WTC11 (cell line): ENCODE measurements at regions not wholly inside any gene's neighbourhood (a gene's known extent, or its start where the extent isn't known, plus 50 kb on each side); places are given as distances from the start of the nearest gene placed in this dataset.

Source experiments
- ATAC-seq: fragments of 200-7000 bp; cut with Tn5 transposase; 2 replicates; pipeline ENCODE4 v1.10.0; 2021; ENCODE audit warnings: mild to moderate bottlenecking, moderate library complexity
- CTCF ChIA-PET: fragments of 300-600 bp; sonication (Branson Sonifier 250); formaldehyde crosslinking; loops from one replicate; lab custom pipeline; 2021; ENCODE audit warnings: antibody characterized with exemption; lab: Charles Lee
- POLR2A ChIA-PET: fragments of 350-600 bp; sonication (Branson Sonifier 250); formaldehyde crosslinking; loops from one replicate; lab custom pipeline; 2021; ENCODE audit warnings: antibody characterized with exemption; lab: Charles Lee
- DNase-seq: peaks from one replicate; pipeline ENCODE4 v3.0.0; 2021; ENCODE audit warnings: low spot score
- H3K27ac Mint-ChIP-seq: 2 replicates; pipeline ENCODE4 v1.8.0; 2021; ENCODE audit warnings: mixed read lengths
- H3K27me3 Mint-ChIP-seq: 2 replicates; pipeline ENCODE4 v1.8.0; 2021; ENCODE audit warnings: low read depth, mild to moderate bottlenecking, moderate library complexity, mixed read lengths
- H3K36me3 Mint-ChIP-seq: 2 replicates; pipeline ENCODE4 v1.8.0; 2021; ENCODE audit warnings: mixed read lengths
- H3K4me1 Mint-ChIP-seq: 2 replicates; pipeline ENCODE4 v1.8.0; 2022; ENCODE audit warnings: mixed read lengths
- H3K4me3 Mint-ChIP-seq: 2 replicates; pipeline ENCODE4 v1.8.0; 2021; ENCODE audit warnings: mild to moderate bottlenecking, moderate library complexity, mixed read lengths
- H3K9me3 Mint-ChIP-seq: 2 replicates; pipeline ENCODE4 v1.8.0; 2021; ENCODE audit warnings: mixed read lengths
- ATF1 ChIP-seq: sonication (generic); formaldehyde crosslinking; IDR thresholded peaks from 2 replicates; pipeline ENCODE4 v1.8.1; 2023; ENCODE audit warnings: mild to moderate bottlenecking, moderate library complexity, missing genetic modification reagents
- CREM ChIP-seq: sonication (generic); formaldehyde crosslinking; IDR thresholded peaks from 2 replicates; pipeline ENCODE4 v1.8.1; 2022; ENCODE audit warnings: mild to moderate bottlenecking, missing genetic modification reagents, moderate library complexity
- CTCF ChIP-seq: fragments of 200-600 bp; IDR thresholded peaks from 2 replicates; pipeline ENCODE4 v1.8.0; 2022; ENCODE audit warnings: antibody characterized with exemption
- ETV6 ChIP-seq: sonication (generic); formaldehyde crosslinking; IDR thresholded peaks from 2 replicates; pipeline ENCODE4 v1.8.1; 2022; ENCODE audit warnings: mild to moderate bottlenecking, missing genetic modification reagents
- GTF2I ChIP-seq: fragments of 250-450 bp; sonication (Bioruptor Pico); conservative IDR thresholded peaks from 2 replicates; pipeline ENCODE4 v1.4.0; 2021; ENCODE audit warnings: mild to moderate bottlenecking
- HMGA2 ChIP-seq: fragments of 250-450 bp; sonication (Bioruptor Pico); IDR thresholded peaks from 2 replicates; pipeline ENCODE4 v1.4.0; 2021; ENCODE audit warnings: mild to moderate bottlenecking, moderate library complexity
- JUN ChIP-seq: sonication (generic); formaldehyde crosslinking; IDR thresholded peaks from 2 replicates; pipeline ENCODE4 v1.8.0; 2023; ENCODE audit warnings: mild to moderate bottlenecking, missing genetic modification reagents
- MLX ChIP-seq: sonication (generic); formaldehyde crosslinking; IDR thresholded peaks from 2 replicates; pipeline ENCODE4 v1.8.1; 2023; ENCODE audit warnings: mild to moderate bottlenecking, missing genetic modification reagents, moderate library complexity
- MYBL2 ChIP-seq: sonication (generic); formaldehyde crosslinking; IDR thresholded peaks from 2 replicates; pipeline ENCODE4 v1.8.1; 2023; ENCODE audit warnings: mild to moderate bottlenecking, moderate library complexity, missing genetic modification reagents
- NFYB ChIP-seq: sonication (generic); formaldehyde crosslinking; conservative IDR thresholded peaks from 2 replicates; pipeline ENCODE4 v1.8.0; 2022; ENCODE audit warnings: low read depth, missing genetic modification reagents
- NR2C2 ChIP-seq: sonication (generic); formaldehyde crosslinking; IDR thresholded peaks from 2 replicates; pipeline ENCODE4 v1.8.0; 2022; ENCODE audit warnings: mild to moderate bottlenecking, missing genetic modification reagents
- PREB ChIP-seq: sonication (generic); formaldehyde crosslinking; IDR thresholded peaks from 2 replicates; pipeline ENCODE4 v1.8.1; 2022; ENCODE audit warnings: mild to moderate bottlenecking, missing genetic modification reagents, moderate library complexity, borderline replicate concordance
- TP53 ChIP-seq: sonication (generic); formaldehyde crosslinking; IDR thresholded peaks from 2 replicates; pipeline ENCODE4 v1.8.1; 2023; ENCODE audit warnings: mild to moderate bottlenecking, missing genetic modification reagents
- USF1 ChIP-seq: sonication (generic); formaldehyde crosslinking; IDR thresholded peaks from 2 replicates; pipeline ENCODE4 v1.8.0; 2022; ENCODE audit warnings: mild to moderate bottlenecking, missing genetic modification reagents
- ZNF263 ChIP-seq: sonication (generic); formaldehyde crosslinking; IDR thresholded peaks from 2 replicates; pipeline ENCODE4 v1.8.1; 2022; ENCODE audit warnings: low read depth, mild to moderate bottlenecking, moderate library complexity, missing genetic modification reagents
- TF ChIP-seq, protein P1 (sequence below): sonication (generic); formaldehyde crosslinking; conservative IDR thresholded peaks from 2 replicates; pipeline ENCODE4 v1.8.1; 2022; ENCODE audit warnings: mild to moderate bottlenecking, missing genetic modification reagents
- TF ChIP-seq, protein P2 (sequence below): sonication (generic); formaldehyde crosslinking; IDR thresholded peaks from 2 replicates; pipeline ENCODE4 v1.8.0; 2022; ENCODE audit warnings: missing genetic modification reagents

DNA sequence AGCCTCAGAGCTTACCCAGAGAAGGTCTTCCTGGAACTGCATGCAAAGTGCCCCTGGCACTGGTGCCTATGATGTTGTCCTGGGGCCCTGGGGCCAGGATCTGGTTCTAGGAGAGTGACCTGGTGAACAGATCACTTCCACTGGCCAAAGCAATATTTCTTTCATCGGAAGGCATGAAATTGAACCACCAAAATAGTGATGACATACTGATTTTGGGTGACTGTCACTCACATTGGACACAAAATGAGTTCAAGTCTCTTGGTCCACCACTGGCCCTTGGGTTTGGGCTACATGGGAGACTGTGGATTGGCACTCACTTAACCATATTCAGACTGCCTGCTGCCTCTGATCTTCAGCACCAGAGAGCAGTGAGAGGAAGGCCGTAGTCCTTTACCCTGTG is 549.3 kb upstream of the PPP2R3A start (continued):
- TF ChIP-seq USF1 (CRISPR knock-in tag) (no peak), CREM (no peak), ATF1 (CRISPR knock-in tag) (no peak), MYBL2 (no peak), PREB (no peak), CTCF (no peak), TP53 (CRISPR knock-in tag) (no peak), GTF2I (CRISPR knock-in tag) (no peak), NR2C2 (CRISPR knock-in tag) (no peak), ETV6 (CRISPR knock-in tag) (no peak)

GRCh38 chr3:135419155-135419554 is 546.4 kb upstream of the PPP2R3A start:
- Mint-ChIP-seq H3K27me3 (no peaks in the 10 kb centered on the region), H3K36me3 (no peaks in the 10 kb centered on the region), H3K4me3 (no peak overlapping the region), H3K4me1 (peaks cover 7% of the 10 kb centered on the region), H3K27ac (no peak overlapping the region), H3K9me3 (no peaks in the 10 kb centered on the region)
- POLR2A ChIA-PET, result no interaction called here
- CTCF ChIA-PET, result no interaction called here
- DNase-seq, result no peak
- ATAC-seq, result no peak
- TF ChIP-seq HMGA2 (CRISPR knock-in tag), result no peak
- TF ChIP-seq, protein P1, sequence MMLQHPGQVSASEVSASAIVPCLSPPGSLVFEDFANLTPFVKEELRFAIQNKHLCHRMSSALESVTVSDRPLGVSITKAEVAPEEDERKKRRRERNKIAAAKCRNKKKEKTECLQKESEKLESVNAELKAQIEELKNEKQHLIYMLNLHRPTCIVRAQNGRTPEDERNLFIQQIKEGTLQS, result no peak
- no peak for TF ChIP-seq NFYB (CRISPR knock-in tag)
- no peak for TF ChIP-seq MLX (CRISPR knock-in tag)
- TF ChIP-seq ZNF263 (CRISPR knock-in tag), result no peak

DNA sequence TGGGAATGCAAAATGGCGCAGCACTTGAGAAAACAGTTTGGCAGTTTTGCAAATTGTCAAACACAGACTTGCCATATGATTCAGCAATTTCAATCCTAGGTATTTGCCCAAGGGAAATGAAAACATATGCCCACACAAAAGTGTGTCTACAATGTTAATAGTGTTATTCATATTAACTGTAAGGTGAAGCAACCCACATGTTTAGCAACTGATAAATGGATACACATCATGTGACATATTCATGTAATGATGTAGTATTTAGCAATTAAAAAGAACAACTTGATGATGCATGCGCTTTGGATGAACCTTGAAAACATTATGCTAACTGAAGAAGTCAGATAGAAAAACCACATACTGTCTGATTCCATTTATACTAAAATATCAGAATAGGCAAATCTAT is 539.0 kb upstream of the PPP2R3A start:
- POLR2A ChIA-PET, result no interaction called here

More for the DNA sequence above, 539.0 kb upstream of the PPP2R3A start:
- ATAC-seq, result no peak
- Mint-ChIP-seq H3K4me1 (no peaks in the 10 kb centered on the region), H3K9me3 (no peaks in the 10 kb centered on the region), H3K27ac (no peak overlapping the region), H3K36me3 (no peaks in the 10 kb centered on the region), H3K27me3 (no peaks in the 10 kb centered on the region), H3K4me3 (no peak overlapping the region)
- no peak for DNase-seq
- CTCF ChIA-PET, result no interaction called here
- no peak for TF ChIP-seq JUN
- TF ChIP-seq, protein P2, sequence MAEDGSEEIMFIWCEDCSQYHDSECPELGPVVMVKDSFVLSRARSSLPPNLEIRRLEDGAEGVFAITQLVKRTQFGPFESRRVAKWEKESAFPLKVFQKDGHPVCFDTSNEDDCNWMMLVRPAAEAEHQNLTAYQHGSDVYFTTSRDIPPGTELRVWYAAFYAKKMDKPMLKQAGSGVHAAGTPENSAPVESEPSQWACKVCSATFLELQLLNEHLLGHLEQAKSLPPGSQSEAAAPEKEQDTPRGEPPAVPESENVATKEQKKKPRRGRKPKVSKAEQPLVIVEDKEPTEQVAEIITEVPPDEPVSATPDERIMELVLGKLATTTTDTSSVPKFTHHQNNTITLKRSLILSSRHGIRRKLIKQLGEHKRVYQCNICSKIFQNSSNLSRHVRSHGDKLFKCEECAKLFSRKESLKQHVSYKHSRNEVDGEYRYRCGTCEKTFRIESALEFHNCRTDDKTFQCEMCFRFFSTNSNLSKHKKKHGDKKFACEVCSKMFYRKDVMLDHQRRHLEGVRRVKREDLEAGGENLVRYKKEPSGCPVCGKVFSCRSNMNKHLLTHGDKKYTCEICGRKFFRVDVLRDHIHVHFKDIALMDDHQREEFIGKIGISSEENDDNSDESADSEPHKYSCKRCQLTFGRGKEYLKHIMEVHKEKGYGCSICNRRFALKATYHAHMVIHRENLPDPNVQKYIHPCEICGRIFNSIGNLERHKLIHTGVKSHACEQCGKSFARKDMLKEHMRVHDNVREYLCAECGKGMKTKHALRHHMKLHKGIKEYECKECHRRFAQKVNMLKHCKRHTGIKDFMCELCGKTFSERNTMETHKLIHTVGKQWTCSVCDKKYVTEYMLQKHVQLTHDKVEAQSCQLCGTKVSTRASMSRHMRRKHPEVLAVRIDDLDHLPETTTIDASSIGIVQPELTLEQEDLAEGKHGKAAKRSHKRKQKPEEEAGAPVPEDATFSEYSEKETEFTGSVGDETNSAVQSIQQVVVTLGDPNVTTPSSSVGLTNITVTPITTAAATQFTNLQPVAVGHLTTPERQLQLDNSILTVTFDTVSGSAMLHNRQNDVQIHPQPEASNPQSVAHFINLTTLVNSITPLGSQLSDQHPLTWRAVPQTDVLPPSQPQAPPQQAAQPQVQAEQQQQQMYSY (CRISPR knock-in tag), result no peak
